ENCODE measurements at regions not wholly inside any gene's neighbourhood (a gene's known extent, or its start where the extent isn't known, plus 50 kb on each side); places are given as distances from the start of the nearest gene placed in this dataset.
"Not testable (repeated sequence)": the region's sequence is repeated elsewhere in the genome, so short reads cannot be mapped to it uniquely, and the experiment has no call there.

- no peak for DNase-seq
Measured at GRCh38 chr11:130551388-130551787, 102.9 kb downstream of the ADAMTS15 start.

- no peak for DNase-seq
Measured at GRCh38 chr11:130553306-130553705, 104.9 kb downstream of the ADAMTS15 start.

- no peak for DNase-seq
Measured at GRCh38 chr11:130554241-130555055, 106.0 kb downstream of the ADAMTS15 start.

- DNase-seq = no peak
Measured at GRCh38 chr11:130555251-130555841, 106.9 kb downstream of the ADAMTS15 start.

GRCh38 chr11:130560000-130560780 is 111.7 kb downstream of the ADAMTS15 start:
- no peak for DNase-seq

GRCh38 chr11:130560781-130561109 is 112.3 kb downstream of the ADAMTS15 start:
- DNase-seq = no peak

GRCh38 chr11:130561441-130561881 is 113.0 kb downstream of the ADAMTS15 start:
- no peak for DNase-seq

GRCh38 chr11:130562549-130562948 is 114.1 kb downstream of the ADAMTS15 start:
- no peak for DNase-seq

- not testable (repeated sequence) for DNase-seq
Measured at GRCh38 chr11:130566360-130566759, 117.9 kb downstream of the ADAMTS15 start.

GRCh38 chr11:130571519-130571918 is 123.1 kb downstream of the ADAMTS15 start:
- DNase-seq = no peak

GRCh38 chr11:130571947-130572584 is 123.6 kb downstream of the ADAMTS15 start:
- DNase-seq = no peak

GRCh38 chr11:130573767-130574166 is 125.3 kb downstream of the ADAMTS15 start:
- no peak for DNase-seq

GRCh38 chr11:130574740-130575139 is 126.3 kb downstream of the ADAMTS15 start:
- DNase-seq = no peak

GRCh38 chr11:130576146-130576545 is 127.7 kb downstream of the ADAMTS15 start:
- no peak for DNase-seq

- DNase-seq = no peak
Measured at GRCh38 chr11:130578738-130579368, 130.4 kb downstream of the ADAMTS15 start.

GRCh38 chr11:130580372-130580771 is 131.9 kb downstream of the ADAMTS15 start:
- no peak for DNase-seq

- DNase-seq = no peak
Measured at GRCh38 chr11:130580891-130581492, 132.5 kb downstream of the ADAMTS15 start.

- no peak for DNase-seq
Measured at GRCh38 chr11:130581646-130582045, 133.2 kb downstream of the ADAMTS15 start.

GRCh38 chr11:130582176-130582575 is 133.7 kb downstream of the ADAMTS15 start:
- DNase-seq = no peak

GRCh38 chr11:130582981-130583380 is 134.5 kb downstream of the ADAMTS15 start:
- no peak for DNase-seq

GRCh38 chr11:130583801-130584211 is 135.4 kb downstream of the ADAMTS15 start:
- no peak for DNase-seq

- no peak for DNase-seq
Measured at GRCh38 chr11:130585545-130585944, 137.1 kb downstream of the ADAMTS15 start.
